ENCODE measurements at regions not wholly inside any gene's neighbourhood (a gene's known extent, or its start where the extent isn't known, plus 50 kb on each side); places are given as distances from the start of the nearest gene placed in this dataset.

- Mint-ChIP-seq H3K36me3 (ENCODE audit: insufficient read depth) (no peaks in the 10 kb centered on the region), H3K4me1 (ENCODE audit: low read depth) (peaks cover 2% of the 10 kb centered on the region), H3K9me3 (ENCODE audit: low read depth) (peaks cover 3% of the 10 kb centered on the region), H3K4me3 (ENCODE audit: low read depth) (no peak overlapping the region), H3K27ac (no peak overlapping the region), H3K27me3 (no peaks in the 10 kb centered on the region)
- TF ChIP-seq CTCF (IDR thresholded peaks at IDR 0.05; ENCODE audit: unreplicated experiment), result no peak
- no peak for DNase-seq (ENCODE audit: low spot score, unreplicated experiment)
These were observed 145.5 kb upstream of the MAP1B start for GRCh38 chr5:71961786-71962185.

- Mint-ChIP-seq H3K27ac (no peak overlapping the region), H3K27me3 (no peaks in the 10 kb centered on the region), H3K36me3 (ENCODE audit: insufficient read depth) (no peaks in the 10 kb centered on the region), H3K4me1 (ENCODE audit: low read depth) (peaks cover 8% of the 10 kb centered on the region), H3K4me3 (ENCODE audit: low read depth) (no peak overlapping the region), H3K9me3 (ENCODE audit: low read depth) (no peaks in the 10 kb centered on the region)
- no peak for DNase-seq (ENCODE audit: low spot score, unreplicated experiment)
- no peak for TF ChIP-seq CTCF (IDR thresholded peaks at IDR 0.05; ENCODE audit: unreplicated experiment)
These were observed 137.8 kb upstream of the MAP1B start for GRCh38 chr5:71969460-71969859.

GRCh38 chr5:71971862-71972261 lies 135.4 kb upstream of the MAP1B start:
- DNase-seq (ENCODE audit: low spot score, unreplicated experiment), result no peak
- no peak overlapping the region for H3K4me3 Mint-ChIP-seq (ENCODE audit: low read depth)
- no peaks in the 10 kb centered on the region for H3K27me3 Mint-ChIP-seq
- H3K9me3 Mint-ChIP-seq (ENCODE audit: low read depth), result no peaks in the 10 kb centered on the region
- no peaks in the 10 kb centered on the region for H3K36me3 Mint-ChIP-seq (ENCODE audit: insufficient read depth)
- no peak for TF ChIP-seq CTCF (IDR thresholded peaks at IDR 0.05; ENCODE audit: unreplicated experiment)
- no peak overlapping the region for H3K27ac Mint-ChIP-seq
- H3K4me1 Mint-ChIP-seq (ENCODE audit: low read depth), result peaks cover 8% of the 10 kb centered on the region

- no peaks in the 10 kb centered on the region for H3K27me3 Mint-ChIP-seq
- H3K4me3 Mint-ChIP-seq (ENCODE audit: low read depth), result no peak overlapping the region
These were observed 134.3 kb upstream of the MAP1B start for GRCh38 chr5:71972777-71973473.

GRCh38 chr5:71973563-71973962 lies 133.7 kb upstream of the MAP1B start:
- Mint-ChIP-seq H3K9me3 (ENCODE audit: low read depth) (no peaks in the 10 kb centered on the region), H3K36me3 (ENCODE audit: insufficient read depth) (no peaks in the 10 kb centered on the region), H3K27ac (no peak overlapping the region), H3K27me3 (no peaks in the 10 kb centered on the region), H3K4me3 (ENCODE audit: low read depth) (no peak overlapping the region), H3K4me1 (ENCODE audit: low read depth) (peaks cover 8% of the 10 kb centered on the region)
- TF ChIP-seq CTCF (IDR thresholded peaks at IDR 0.05; ENCODE audit: unreplicated experiment), result no peak
- no peak for DNase-seq (ENCODE audit: low spot score, unreplicated experiment)

More at GRCh38 chr5:71972777-71973473, 134.3 kb upstream of the MAP1B start:
- DNase-seq (ENCODE audit: low spot score, unreplicated experiment), result no peak
- H3K36me3 Mint-ChIP-seq (ENCODE audit: insufficient read depth), result no peaks in the 10 kb centered on the region
- TF ChIP-seq CTCF (IDR thresholded peaks at IDR 0.05; ENCODE audit: unreplicated experiment), result no peak
- peaks cover 8% of the 10 kb centered on the region for H3K4me1 Mint-ChIP-seq (ENCODE audit: low read depth)
- no peaks in the 10 kb centered on the region for H3K9me3 Mint-ChIP-seq (ENCODE audit: low read depth)
- no peak overlapping the region for H3K27ac Mint-ChIP-seq
